ENCODE measurements at regions not wholly inside any gene's neighbourhood (a gene's known extent, or its start where the extent isn't known, plus 50 kb on each side); places are given as distances from the start of the nearest gene placed in this dataset.

DNA sequence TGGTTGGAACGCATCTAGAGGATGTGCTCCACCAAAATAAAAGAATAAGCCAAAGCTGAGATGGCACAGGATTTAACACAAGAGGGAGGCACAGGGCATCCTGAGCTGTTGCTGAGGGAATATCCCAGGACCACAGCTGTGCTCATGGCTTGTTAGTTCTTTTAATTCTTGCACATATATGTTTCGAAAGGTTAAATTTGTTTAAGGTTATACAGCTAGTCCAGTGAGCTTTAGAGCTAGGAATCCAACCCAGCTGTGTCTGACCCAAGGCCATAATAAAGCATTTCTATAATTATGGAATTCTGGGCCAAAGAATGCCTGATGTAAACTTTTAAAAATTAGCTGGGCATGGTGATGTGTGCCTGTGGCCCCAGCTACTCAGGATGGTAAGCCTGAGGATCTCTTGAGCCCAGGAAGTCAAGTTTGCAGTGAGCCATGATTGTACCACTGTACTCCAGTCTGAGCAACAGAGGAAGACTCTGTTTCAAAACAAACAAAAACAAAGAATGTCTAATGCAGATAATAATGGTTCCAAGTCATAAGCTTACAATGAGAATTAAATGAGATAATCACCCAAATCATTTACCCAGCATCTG lies 66.4 kb upstream of the CCBE1 start:
- DNase-seq (ENCODE audit: extremely low read depth in 1 of 11, low read depth in 9 of 11, low spot score in 4 of 11): no peak

DNA sequence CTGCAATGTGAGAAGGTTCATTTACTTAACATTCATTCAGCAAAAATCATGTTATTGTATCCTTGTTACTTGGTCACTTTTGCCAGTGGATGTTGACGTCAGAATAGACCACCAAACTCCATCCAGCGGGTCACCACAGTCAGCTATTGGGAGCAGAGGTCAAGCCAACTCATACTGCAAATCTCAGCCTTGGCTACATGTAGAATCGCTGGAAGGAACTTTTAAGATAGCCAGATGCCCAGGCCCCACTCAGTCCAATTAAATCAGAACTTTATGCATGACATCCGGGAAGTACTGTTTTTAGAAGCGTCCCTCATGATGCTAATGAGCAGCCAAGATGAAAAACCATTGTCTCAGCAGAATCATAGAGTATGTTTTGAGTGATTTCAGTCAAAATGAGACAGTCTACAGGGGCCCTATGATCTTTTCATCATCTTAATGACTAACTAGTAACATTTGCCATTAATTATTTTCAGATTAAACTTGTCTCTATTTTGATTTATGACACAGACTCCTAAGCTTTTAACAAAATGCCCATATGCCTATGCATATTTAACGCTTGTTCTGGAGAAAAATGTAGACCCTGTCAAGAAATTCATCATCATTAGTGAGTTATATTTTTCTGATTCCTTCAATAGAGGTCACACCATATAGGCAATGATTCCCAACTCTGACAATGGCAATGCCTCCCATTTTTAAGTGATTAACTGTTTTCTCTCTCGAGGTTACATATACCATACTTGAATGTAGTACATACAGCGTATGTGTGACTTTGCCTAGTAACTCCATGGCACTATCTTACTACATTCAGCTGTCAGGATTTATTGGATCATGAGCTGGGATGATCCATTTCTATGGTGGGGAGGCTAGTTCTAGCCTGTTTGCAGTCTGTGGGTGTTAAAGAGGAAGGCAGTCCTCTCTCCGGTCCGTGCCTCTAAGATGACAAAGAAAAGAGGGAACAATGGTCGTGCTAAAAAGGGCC lies 63.7 kb upstream of the CCBE1 start:
- DNase-seq (ENCODE audit: extremely low read depth in 1 of 11, low read depth in 9 of 11, low spot score in 4 of 11): no peak

DNA sequence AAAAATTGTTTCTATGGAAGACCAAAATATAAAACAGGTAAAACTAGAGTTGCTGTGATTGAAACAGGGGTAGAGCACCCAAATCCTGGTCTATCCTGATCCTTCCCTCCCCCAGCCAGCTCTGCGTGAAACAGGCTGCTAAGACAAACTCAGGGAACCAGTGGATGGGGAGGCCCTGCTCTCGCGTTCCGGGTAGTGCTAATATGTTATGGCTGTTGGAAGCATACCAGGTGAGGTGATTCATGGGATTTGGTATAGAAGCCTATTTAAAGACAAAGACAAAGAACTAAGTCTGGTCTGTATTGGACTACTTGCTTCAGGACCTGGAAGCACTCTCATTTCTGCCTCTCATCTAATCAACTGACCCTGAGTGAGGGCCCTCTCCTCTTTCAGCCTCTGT lies 63.0 kb upstream of the CCBE1 start:
- DNase-seq (ENCODE audit: extremely low read depth in 1 of 11, low read depth in 9 of 11, low spot score in 4 of 11): no peak

DNA sequence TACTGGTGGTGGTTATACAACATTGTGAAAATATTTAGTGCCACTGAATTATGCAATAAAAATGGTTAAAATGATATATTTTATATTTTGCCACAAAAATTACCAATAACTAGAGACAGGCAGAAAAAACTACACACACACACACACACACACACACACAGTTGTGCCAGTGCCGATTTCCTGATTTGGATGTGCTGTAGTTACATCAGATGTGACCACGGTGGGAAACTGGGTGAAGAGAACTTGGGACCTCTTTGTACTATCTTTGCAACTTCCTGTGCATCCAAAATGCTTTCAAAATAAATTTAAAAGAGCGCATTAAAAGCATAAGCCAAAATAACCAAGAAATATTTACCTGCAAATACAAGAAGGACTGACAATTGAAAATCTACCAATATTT lies 61.6 kb upstream of the CCBE1 start:
- no peak for DNase-seq (ENCODE audit: extremely low read depth in 1 of 11, low read depth in 9 of 11, low spot score in 4 of 11)

DNA sequence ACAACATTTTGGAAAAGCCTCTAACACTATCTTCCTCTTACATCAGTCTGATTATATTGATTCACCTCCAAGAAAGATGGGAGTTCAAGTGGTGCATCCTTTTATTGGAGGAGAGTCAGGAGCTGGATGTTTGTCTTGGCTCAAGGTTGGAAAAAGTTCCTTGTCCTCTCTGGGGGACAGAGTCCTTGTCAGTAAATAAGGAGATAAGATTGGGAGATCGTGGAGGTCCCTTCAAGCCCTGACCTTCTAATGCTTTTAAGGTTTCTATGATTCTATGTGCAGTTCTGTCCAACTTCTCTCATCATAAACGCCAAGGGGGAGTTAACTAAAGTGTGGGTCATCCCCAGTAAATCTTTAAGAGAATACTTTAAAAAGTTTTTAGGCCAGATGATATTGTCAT lies 60.9 kb upstream of the CCBE1 start:
- no peak for DNase-seq (ENCODE audit: extremely low read depth in 1 of 11, low read depth in 9 of 11, low spot score in 4 of 11)

DNA sequence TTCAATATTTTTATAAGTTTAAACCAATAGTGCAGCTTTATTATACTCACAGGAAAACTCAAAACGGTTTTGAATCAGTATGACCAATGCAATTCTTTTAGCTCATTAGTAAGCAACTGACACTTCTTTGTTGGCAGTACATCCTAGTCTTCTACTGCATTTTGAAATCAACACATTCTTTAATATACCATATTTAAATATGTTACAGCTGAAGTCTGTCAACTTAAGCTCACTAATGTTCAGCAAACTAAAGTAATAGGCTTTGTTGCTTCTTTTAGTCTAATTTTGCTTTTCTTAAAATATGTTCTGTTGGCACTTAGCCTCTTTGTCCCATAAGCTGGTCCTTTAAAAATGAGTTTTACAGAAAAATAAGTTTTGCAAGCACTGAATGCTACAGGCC lies 55.4 kb upstream of the CCBE1 start:
- DNase-seq (ENCODE audit: extremely low read depth in 1 of 11, low read depth in 9 of 11, low spot score in 4 of 11): no peak

DNA sequence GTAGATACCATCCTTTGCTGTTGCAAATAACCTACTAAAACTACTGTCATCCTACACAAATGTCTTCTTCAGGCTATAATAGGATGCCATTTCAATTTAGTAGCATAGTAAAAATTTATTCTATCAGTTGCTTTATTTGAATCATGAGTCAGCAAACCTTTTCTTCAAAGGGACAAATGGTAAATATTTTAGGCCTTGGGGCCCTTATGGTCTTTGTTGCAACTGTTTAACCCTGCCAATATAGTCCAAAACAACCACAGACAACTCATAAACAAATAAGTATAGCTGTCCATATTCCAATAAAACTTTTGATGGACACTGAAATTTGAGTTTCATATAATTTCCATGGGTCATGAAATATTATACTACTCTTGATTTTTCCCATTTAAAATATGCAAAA lies 54.0 kb upstream of the CCBE1 start:
- DNase-seq (ENCODE audit: extremely low read depth in 1 of 11, low read depth in 9 of 11, low spot score in 4 of 11): no peak

DNA sequence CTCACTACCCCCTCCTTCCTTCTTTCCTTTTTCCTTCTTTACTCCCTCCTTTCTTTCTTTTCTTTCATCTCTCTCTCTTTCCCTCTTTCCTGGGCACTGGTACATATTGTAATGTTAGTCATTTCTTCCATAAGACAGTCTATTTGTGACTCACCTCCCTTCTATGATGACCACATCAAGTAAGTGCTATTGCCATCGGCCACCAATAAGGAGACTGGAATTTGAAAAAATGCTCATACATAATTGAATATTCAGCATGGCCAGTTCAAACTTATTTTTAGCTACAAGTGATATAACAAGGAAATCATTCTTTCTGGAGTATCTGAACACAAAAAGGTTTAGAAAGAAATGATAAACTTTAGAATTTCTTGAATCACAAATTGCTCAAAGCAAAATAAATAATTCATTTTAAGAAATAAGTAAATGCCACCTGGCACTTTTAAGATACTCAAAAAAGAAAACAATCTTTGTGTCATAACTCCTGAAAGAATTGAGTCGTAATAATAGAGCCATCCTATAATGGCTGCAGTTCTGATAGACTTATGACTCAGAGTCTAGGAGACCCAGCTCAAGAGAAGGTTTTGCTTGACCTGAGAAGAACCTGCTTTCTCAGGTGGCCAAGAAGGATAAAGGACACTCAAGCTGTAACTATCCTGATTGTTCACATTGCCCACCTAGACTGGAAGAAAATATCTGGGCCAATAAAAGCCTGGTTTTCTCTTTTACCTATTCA lies 51.6 kb upstream of the CCBE1 start:
- DNase-seq (ENCODE audit: extremely low read depth in 1 of 11, low read depth in 9 of 11, low spot score in 4 of 11): no peak

Data from renal cortex interstitium (tissue), 11 donors.